ENCODE measurements at regions not wholly inside any gene's neighbourhood (a gene's known extent, or its start where the extent isn't known, plus 50 kb on each side); places are given as distances from the start of the nearest gene placed in this dataset.

DNA sequence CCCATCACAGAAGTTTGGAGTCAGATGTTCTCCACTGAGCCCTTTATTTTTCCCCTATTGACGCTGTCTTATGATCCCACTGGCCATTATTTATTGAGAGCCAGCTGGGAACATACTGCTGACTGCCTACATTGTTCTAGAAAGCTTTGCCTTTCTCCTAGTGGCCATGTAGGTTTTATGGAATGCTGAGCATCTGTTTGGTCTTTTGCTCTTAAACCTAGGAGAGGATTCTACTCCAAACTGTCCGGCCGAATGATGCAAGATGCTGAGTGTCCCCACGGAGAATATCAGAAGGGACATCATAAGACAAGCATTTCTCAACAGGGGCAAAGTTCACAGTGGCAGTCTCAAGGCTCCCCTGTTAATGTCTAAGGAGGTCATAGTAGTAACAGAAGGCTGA, 171.4 kb downstream of the ARRDC4 start:
- in situ Hi-C loops (cut with HindIII; ENCODE audit: low sequenced_read_pairs): no loop called here

DNA sequence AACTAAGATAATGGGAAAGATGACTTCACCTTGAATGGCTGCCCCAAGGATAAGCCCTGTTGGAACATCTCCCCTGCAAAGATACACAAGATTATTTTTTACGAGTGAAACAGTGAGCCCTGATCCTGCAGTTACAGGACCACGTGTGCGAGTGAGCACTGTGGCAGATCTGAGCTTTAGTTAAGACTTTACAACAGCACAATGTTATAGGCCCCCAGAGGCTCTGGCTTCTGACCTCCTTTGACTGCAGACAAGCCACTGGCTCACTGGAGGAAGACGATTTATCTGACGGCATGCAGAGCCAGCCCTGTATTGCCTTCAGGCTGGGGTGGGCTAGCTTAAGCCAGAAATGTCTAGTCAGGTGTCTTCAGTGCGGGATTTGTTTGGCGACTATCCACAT, 174.4 kb downstream of the ARRDC4 start:
- in situ Hi-C loops (cut with HindIII; ENCODE audit: low sequenced_read_pairs): no loop called here
- DNase-seq (ENCODE audit: low read depth): no peak
- no peak overlapping the region for H3K4me3 ChIP-seq (ENCODE audit: low read depth, low read length)
- TF ChIP-seq CTCF (IDR thresholded peaks at IDR 0.05; ENCODE audit: low read depth, low read length, missing control alignments): no peak

More for the DNA sequence above, 171.4 kb downstream of the ARRDC4 start:
- DNase-seq (ENCODE audit: low read depth): no peak
- H3K4me3 ChIP-seq (ENCODE audit: low read depth, low read length): no peak overlapping the region
- no peak for TF ChIP-seq CTCF (IDR thresholded peaks at IDR 0.05; ENCODE audit: low read depth, low read length, missing control alignments)

DNA sequence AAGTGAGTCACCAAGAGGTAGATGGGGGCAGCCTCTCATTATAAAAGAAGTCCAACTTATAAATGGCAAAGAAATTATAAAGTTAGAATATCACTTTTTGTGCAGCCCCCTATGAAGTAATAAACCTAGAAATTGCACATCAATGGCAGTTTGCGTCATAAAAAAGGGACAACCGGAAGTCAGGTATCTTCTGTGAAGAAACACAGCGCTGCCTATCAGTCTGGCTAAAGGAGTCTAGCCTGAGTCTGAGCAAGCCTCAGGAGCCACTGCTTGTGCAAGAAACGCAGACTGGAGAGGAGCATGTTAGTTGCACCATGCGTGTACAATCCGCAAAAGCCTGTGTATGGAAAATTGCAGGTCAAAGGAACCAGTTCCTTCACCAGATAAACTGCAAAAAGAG, 178.4 kb downstream of the ARRDC4 start:
- in situ Hi-C loops (cut with HindIII; ENCODE audit: low sequenced_read_pairs): no loop called here
- DNase-seq (ENCODE audit: low read depth): no peak
- no peak for TF ChIP-seq CTCF (IDR thresholded peaks at IDR 0.05; ENCODE audit: low read depth, low read length, missing control alignments)
- H3K4me3 ChIP-seq (ENCODE audit: low read depth, low read length): no peak overlapping the region

GRCh38 chr15:98139337-98139736, 178.8 kb downstream of the ARRDC4 start:
- in situ Hi-C loops (cut with HindIII; ENCODE audit: low sequenced_read_pairs): no loop called here
- DNase-seq (ENCODE audit: low read depth): no peak
- no peak overlapping the region for H3K4me3 ChIP-seq (ENCODE audit: low read depth, low read length)
- TF ChIP-seq CTCF (IDR thresholded peaks at IDR 0.05; ENCODE audit: low read depth, low read length, missing control alignments): no peak

DNA sequence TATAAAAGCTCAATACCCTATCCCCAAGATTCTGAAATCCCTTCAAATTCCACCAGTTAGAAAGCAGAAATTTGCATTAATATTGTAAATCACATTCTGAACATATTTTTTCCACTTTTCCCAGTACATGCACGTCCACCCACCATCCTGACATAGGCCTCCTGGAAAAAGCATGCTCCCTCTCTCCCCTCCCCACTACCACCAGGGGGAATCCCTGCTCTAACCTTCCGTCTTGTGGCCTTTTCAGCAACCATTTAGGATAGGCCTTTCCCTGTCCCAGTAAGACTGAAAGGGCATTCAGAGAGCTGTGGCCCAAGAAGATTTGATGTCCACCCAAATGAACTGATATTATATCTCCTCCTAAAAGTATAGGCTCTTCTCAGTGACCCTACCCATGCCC, 182.1 kb downstream of the ARRDC4 start:
- H3K4me3 ChIP-seq (ENCODE audit: low read depth, low read length): no peak overlapping the region
- in situ Hi-C loops (cut with HindIII; ENCODE audit: low sequenced_read_pairs): no loop called here
- no peak for TF ChIP-seq CTCF (IDR thresholded peaks at IDR 0.05; ENCODE audit: low read depth, low read length, missing control alignments)
- DNase-seq (ENCODE audit: low read depth): no peak

GRCh38 chr15:98143116-98143515, 182.6 kb downstream of the ARRDC4 start:
- in situ Hi-C loops (cut with HindIII; ENCODE audit: low sequenced_read_pairs): no loop called here
- no peak for TF ChIP-seq CTCF (IDR thresholded peaks at IDR 0.05; ENCODE audit: low read depth, low read length, missing control alignments)
- no peak overlapping the region for H3K4me3 ChIP-seq (ENCODE audit: low read depth, low read length)
- no peak for DNase-seq (ENCODE audit: low read depth)

DNA sequence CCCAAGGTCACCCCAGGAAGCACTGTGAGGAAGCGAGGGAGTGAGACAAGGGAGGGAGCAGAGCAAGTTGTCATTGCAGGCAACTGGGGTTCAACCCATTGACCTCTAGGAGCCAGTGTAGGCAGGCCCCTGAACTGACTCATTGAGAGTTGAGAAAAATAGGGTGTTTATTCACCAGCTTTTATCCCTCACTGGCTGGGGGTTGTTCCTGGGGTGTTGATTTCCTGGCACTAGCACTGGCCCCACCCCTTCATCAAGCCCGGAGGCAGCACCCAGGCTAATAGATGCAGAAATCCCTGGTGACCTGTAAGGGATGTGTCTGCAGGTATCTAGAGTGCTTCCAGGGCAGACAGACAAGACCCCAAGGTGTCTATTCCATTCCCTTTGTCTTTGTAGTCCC, 183.9 kb downstream of the ARRDC4 start:
- TF ChIP-seq CTCF (IDR thresholded peaks at IDR 0.05; ENCODE audit: low read depth, low read length, missing control alignments): no peak
- in situ Hi-C loops (cut with HindIII; ENCODE audit: low sequenced_read_pairs): no loop called here
- no peak overlapping the region for H3K4me3 ChIP-seq (ENCODE audit: low read depth, low read length)
- no peak for DNase-seq (ENCODE audit: low read depth)
